Vagina (tissue), 2 donors: ENCODE measurements at regions not wholly inside any gene's neighbourhood (a gene's known extent, or its start where the extent isn't known, plus 50 kb on each side); places are given as distances from the start of the nearest gene placed in this dataset.

ENCODE experiments used
- DNase-seq, 2 donors: peaks; one replicate each; pipeline ENCODE4 v3.0.0-alpha.2; 2017; ENCODE audit errors: extremely low spot score in 2 of 2
- H3K27ac ChIP-seq: fragments of 200-600 bp; sonication (generic); one replicate; pipeline ENCODE4 v1.5.1; 2019
- H3K27me3 ChIP-seq: fragments of 200-600 bp; sonication (generic); one replicate; pipeline ENCODE4 v1.5.1; 2019
- H3K36me3 ChIP-seq, 2 donors: fragments of 200-600 bp; sonication (generic); one replicate each; pipeline ENCODE4 v1.5.1; 2017 to 2019
- H3K4me1 ChIP-seq: fragments of 200-600 bp; sonication (generic); one replicate; pipeline ENCODE4 v1.5.1; 2019
- H3K4me3 ChIP-seq, 2 donors: fragments of 200-600 bp; sonication (generic); 1 replicate in 1 of 2; 2 replicates in 1 of 2; pipeline ENCODE4 v1.5.1; 2016 to 2019
- H3K9me3 ChIP-seq: fragments of 200-600 bp; sonication (generic); one replicate; pipeline ENCODE4 v1.5.1; 2019
- POLR2A ChIP-seq, 2 donors: fragments of 450-650 bp; IDR thresholded peaks; one replicate each; pipeline ENCODE4 v1.6.1; 2017; ENCODE audit warnings: antibody characterized with exemption in 2 of 2, mild to moderate bottlenecking in 2 of 2, moderate library complexity in 2 of 2
- POLR2AphosphoS5 ChIP-seq, 2 donors: sonication (generic); formaldehyde crosslinking; IDR thresholded peaks; one replicate each; pipeline ENCODE4 v1.9.0; 2017; ENCODE audit warnings: antibody characterized with exemption in 2 of 2, mild to moderate bottlenecking in 2 of 2, low read depth in 1 of 2; ENCODE audit not compliant: insufficient read depth in 1 of 2
- intact Hi-C: fragments of 100-400 bp; cut with DNase I; formaldehyde crosslinking; loops from one replicate; pipeline ENCODE4 v1.15.1; 2023
- TF ChIP-seq, protein P1 (sequence below), 3 experiments: fragments of 450-650 bp in 2 of 3; fragments of 200-600 bp in 1 of 3; sonication (generic) in 1 of 3; IDR thresholded peaks; one replicate each; pipeline ENCODE4 v1.5.1; 2017 to 2019; ENCODE audit warnings: antibody characterized with exemption in 3 of 3, mild to moderate bottlenecking in 2 of 3, moderate library complexity in 2 of 3

DNA sequence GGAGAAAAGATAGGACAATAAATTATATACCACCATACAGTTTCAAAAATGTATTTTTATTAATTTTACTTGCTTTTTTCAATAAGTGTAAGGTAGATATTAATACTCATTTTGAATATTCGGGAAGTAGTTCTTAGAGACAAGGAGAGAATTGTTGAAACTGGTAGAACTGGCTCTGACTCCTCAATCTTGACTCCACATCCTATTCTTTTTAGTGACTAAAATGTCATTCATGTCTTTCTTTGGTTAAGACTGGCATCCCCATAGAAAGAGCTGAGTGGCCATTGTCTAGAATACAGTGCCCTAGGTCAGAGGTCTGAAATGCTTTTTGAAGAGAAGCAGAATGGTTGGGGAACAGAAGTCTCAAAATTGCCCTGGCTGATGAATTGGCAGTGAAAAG lies 177.6 kb upstream of the LRIG3 start:
- Histone ChIP-seq H3K4me1 (no peaks in the 10 kb centered on the region), H3K36me3 (no peaks in the 10 kb centered on the region), H3K27me3 (no peaks in the 10 kb centered on the region), H3K9me3 (no peaks in the 10 kb centered on the region), H3K4me3 (no peak overlapping the region), H3K27ac (no peak overlapping the region)
- intact Hi-C loops: no loop called here
- DNase-seq: no peak
- TF ChIP-seq POLR2AphosphoS5 (IDR thresholded peaks at IDR 0.05; ENCODE audit: insufficient read depth in 1 of 2, low read depth in 1 of 2) (no peak), POLR2A (IDR thresholded peaks at IDR 0.05) (no peak)
- TF ChIP-seq, protein P1, sequence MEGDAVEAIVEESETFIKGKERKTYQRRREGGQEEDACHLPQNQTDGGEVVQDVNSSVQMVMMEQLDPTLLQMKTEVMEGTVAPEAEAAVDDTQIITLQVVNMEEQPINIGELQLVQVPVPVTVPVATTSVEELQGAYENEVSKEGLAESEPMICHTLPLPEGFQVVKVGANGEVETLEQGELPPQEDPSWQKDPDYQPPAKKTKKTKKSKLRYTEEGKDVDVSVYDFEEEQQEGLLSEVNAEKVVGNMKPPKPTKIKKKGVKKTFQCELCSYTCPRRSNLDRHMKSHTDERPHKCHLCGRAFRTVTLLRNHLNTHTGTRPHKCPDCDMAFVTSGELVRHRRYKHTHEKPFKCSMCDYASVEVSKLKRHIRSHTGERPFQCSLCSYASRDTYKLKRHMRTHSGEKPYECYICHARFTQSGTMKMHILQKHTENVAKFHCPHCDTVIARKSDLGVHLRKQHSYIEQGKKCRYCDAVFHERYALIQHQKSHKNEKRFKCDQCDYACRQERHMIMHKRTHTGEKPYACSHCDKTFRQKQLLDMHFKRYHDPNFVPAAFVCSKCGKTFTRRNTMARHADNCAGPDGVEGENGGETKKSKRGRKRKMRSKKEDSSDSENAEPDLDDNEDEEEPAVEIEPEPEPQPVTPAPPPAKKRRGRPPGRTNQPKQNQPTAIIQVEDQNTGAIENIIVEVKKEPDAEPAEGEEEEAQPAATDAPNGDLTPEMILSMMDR (IDR thresholded peaks at IDR 0.05): no peak

DNA sequence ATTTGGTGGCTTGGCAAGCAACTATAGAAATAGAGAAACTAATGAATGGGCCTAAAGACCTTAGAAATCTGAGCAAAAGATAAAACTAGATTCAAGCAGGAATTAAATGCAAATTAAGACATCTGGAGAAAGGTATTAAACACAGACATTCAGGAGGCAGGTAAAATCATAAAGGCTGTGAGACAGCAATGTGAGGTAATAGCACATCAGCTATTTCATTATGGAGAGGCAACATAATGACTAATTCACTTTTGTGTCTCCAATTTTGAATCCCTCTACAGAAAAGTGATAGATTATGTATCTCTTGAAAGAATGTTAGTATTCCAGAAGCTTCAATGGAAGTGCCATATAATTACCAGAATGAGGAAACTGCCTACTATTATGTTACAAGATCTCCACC lies 175.9 kb upstream of the LRIG3 start:
- H3K27me3 ChIP-seq: no peaks in the 10 kb centered on the region
- no peak for TF ChIP-seq POLR2AphosphoS5 (IDR thresholded peaks at IDR 0.05; ENCODE audit: insufficient read depth in 1 of 2, low read depth in 1 of 2)
- TF ChIP-seq, protein P1 (IDR thresholded peaks at IDR 0.05): no peak
- TF ChIP-seq POLR2A (IDR thresholded peaks at IDR 0.05): no peak
- H3K4me1 ChIP-seq: no peaks in the 10 kb centered on the region
- no peaks in the 10 kb centered on the region for H3K9me3 ChIP-seq
- intact Hi-C loops: no loop called here
- DNase-seq: no peak
- H3K4me3 ChIP-seq: no peak overlapping the region
- no peak overlapping the region for H3K27ac ChIP-seq
- no peaks in the 10 kb centered on the region for H3K36me3 ChIP-seq

GRCh38 chr12:59093073-59093772 lies 172.9 kb upstream of the LRIG3 start:
- TF ChIP-seq POLR2A (IDR thresholded peaks at IDR 0.05) (no peak), POLR2AphosphoS5 (IDR thresholded peaks at IDR 0.05; ENCODE audit: insufficient read depth in 1 of 2, low read depth in 1 of 2) (no peak)
- TF ChIP-seq, protein P1 (IDR thresholded peaks at IDR 0.05): no peak
- Histone ChIP-seq H3K9me3 (no peaks in the 10 kb centered on the region), H3K4me1 (no peaks in the 10 kb centered on the region), H3K27me3 (no peaks in the 10 kb centered on the region), H3K4me3 (no peak overlapping the region), H3K36me3 (no peaks in the 10 kb centered on the region), H3K27ac (no peak overlapping the region)
- intact Hi-C loops: no loop called here
- no peak for DNase-seq

DNA sequence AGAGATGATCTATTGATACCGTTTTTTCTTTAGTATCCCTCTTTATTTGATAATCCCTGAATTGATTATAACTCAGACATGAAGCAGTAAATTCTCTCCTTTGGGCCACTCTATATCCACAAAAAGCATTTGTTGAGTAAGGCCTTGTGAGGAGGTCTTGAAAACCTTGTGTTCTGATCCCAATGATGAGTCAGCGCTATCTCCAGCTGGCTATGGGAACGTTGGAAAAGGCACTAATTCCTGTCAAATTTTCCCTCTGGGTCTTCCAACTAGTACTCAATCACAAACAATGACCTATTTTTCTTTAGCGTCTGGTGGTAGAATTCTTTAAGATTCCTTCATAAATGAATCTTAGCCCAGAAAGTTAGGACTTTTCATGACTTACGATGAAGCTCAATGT lies 168.4 kb upstream of the LRIG3 start:
- H3K27ac ChIP-seq: no peak overlapping the region
- DNase-seq: no peak
- intact Hi-C loops: no loop called here
- TF ChIP-seq, protein P1 (IDR thresholded peaks at IDR 0.05): no peak
- TF ChIP-seq POLR2A (IDR thresholded peaks at IDR 0.05) (no peak), POLR2AphosphoS5 (IDR thresholded peaks at IDR 0.05; ENCODE audit: insufficient read depth in 1 of 2, low read depth in 1 of 2) (no peak)
- no peaks in the 10 kb centered on the region for H3K9me3 ChIP-seq
- H3K36me3 ChIP-seq: no peaks in the 10 kb centered on the region
- H3K4me3 ChIP-seq: no peak overlapping the region
- peaks cover 12% of the 10 kb centered on the region for H3K4me1 ChIP-seq
- no peaks in the 10 kb centered on the region for H3K27me3 ChIP-seq

GRCh38 chr12:59087691-59088090 lies 167.4 kb upstream of the LRIG3 start:
- Histone ChIP-seq H3K36me3 (no peaks in the 10 kb centered on the region), H3K4me1 (peaks cover 12% of the 10 kb centered on the region), H3K27me3 (no peaks in the 10 kb centered on the region), H3K27ac (no peak overlapping the region), H3K9me3 (no peaks in the 10 kb centered on the region), H3K4me3 (no peak overlapping the region)
- intact Hi-C loops: no loop called here
- TF ChIP-seq, protein P1 (IDR thresholded peaks at IDR 0.05): no peak
- no peak for DNase-seq
